C4-2B (cell line): ENCODE measurements at regions not wholly inside any gene's neighbourhood (a gene's known extent, or its start where the extent isn't known, plus 50 kb on each side); places are given as distances from the start of the nearest gene placed in this dataset.

Experiments
- CTCF ChIP-seq: fragments of 450-650 bp; conservative IDR thresholded peaks from 2 replicates; pipeline ENCODE4 v1.5.1; 2017; ENCODE audit warnings: mild to moderate bottlenecking
- ZFX ChIP-seq: fragments of 450-650 bp; IDR thresholded peaks from 2 replicates; pipeline ENCODE4 v1.6.1; 2017

- TF ChIP-seq ZFX (no peak), CTCF (no peak)
Observed at GRCh38 chr7:85776691-85777345, 590.0 kb upstream of the SEMA3D start.
